GM06990 (cell line): ENCODE measurements at regions not wholly inside any gene's neighbourhood (a gene's known extent, or its start where the extent isn't known, plus 50 kb on each side); places are given as distances from the start of the nearest gene placed in this dataset.

Source experiments
- DNase-seq: peaks from one replicate; pipeline ENCODE4 v3.0.0-alpha.2; 2011; ENCODE audit not compliant: insufficient read length; ENCODE audit errors: extremely low read depth
- H3K27me3 ChIP-seq: replicated peaks from 2 replicates; pipeline ENCODE4 v1.6.0; 2011; ENCODE audit warnings: low read length; ENCODE audit not compliant: control insufficient read depth, insufficient read depth
- H3K36me3 ChIP-seq: 2 replicates; pipeline ENCODE4 v1.5.1; 2011; ENCODE audit warnings: low read length; ENCODE audit not compliant: control insufficient read depth, insufficient read depth
- H3K4me3 ChIP-seq: replicated peaks from 2 replicates; pipeline ENCODE4 v1.5.1; 2011; ENCODE audit warnings: low read depth, mild to moderate bottlenecking, control low read depth, low read length
- CTCF ChIP-seq: IDR thresholded peaks from 2 replicates; pipeline ENCODE4 v1.5.1; 2011; ENCODE audit warnings: low read length, control low read depth, mild to moderate bottlenecking, inconsistent platforms; ENCODE audit not compliant: insufficient read depth, poor library complexity, severe bottlenecking

DNA sequence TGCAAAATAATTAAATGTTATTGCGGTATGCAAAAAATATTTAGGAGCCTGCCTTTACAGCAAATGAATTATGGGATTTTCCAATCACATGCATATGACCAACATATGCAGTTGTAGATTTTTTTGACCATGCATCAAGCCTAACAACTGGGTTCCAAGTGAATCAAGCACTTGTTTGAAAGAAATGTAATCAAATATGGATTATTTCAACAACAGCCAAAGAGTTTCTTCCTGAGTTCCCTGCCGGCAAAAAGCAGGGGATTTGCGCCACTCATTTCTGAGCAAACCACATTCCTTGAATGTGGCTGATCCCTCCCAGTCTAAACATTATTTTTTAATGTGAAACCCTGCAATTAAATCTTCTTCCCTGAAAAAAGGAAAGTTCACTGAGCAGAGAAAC, 100.1 kb upstream of the ADTRP start:
- Histone ChIP-seq H3K27me3 (no peaks in the 10 kb centered on the region), H3K4me3 (no peak overlapping the region), H3K36me3 (no peaks in the 10 kb centered on the region)
- DNase-seq, result no peak
- TF ChIP-seq CTCF, result no peak

DNA sequence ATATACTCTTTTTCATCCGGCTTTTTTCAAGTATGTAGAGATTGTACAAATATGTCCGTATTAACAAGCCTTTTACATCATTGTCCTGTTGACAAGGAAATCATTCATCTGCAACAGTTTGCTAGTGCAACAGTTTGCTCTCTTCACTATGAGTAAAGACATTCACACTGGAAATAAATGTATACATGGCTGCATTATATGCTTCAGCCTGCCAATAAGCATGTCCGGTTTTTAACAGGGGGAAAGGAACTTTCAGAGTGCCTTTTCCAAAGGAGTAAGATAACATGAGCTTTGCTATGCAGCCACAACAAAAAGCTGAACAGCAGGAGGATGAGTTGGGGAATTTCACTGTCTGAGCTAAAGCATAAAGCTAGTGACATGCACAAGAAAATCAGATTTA, 99.4 kb upstream of the ADTRP start:
- Histone ChIP-seq H3K36me3 (no peaks in the 10 kb centered on the region), H3K4me3 (no peak overlapping the region), H3K27me3 (no peaks in the 10 kb centered on the region)
- no peak for DNase-seq
- TF ChIP-seq CTCF, result no peak

DNA sequence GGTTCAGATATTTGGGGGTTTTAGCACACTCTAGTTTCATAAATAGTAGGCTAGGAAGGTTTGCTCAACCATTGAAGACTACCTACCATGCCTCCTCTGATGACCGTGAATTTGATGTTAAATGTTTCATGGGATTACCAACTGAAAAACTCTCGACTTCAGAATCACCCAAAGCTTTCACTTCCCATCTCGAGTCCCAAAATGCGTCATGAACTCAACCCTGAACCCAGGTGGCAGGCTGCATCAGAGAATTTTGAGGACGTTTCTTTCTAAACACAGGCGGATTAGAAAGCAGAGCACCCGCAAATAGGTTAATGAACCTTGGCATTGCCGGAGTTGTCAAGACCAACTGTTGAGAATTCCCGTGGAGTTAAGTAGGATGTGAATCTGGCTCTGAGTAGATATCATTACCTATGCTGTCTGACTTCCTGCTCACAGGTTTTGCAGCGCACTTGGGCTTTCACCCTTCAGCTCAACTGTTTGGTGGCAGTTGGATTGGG, 98.4 kb upstream of the ADTRP start:
- no peaks in the 10 kb centered on the region for H3K27me3 ChIP-seq
- H3K4me3 ChIP-seq, result 0 out of 2 replicates have a peak overlapping the region, but pooled peaks have one; percentile 0
- DNase-seq, result peak; percentile 81
- H3K36me3 ChIP-seq, result no peaks in the 10 kb centered on the region
- no peak for TF ChIP-seq CTCF

DNA sequence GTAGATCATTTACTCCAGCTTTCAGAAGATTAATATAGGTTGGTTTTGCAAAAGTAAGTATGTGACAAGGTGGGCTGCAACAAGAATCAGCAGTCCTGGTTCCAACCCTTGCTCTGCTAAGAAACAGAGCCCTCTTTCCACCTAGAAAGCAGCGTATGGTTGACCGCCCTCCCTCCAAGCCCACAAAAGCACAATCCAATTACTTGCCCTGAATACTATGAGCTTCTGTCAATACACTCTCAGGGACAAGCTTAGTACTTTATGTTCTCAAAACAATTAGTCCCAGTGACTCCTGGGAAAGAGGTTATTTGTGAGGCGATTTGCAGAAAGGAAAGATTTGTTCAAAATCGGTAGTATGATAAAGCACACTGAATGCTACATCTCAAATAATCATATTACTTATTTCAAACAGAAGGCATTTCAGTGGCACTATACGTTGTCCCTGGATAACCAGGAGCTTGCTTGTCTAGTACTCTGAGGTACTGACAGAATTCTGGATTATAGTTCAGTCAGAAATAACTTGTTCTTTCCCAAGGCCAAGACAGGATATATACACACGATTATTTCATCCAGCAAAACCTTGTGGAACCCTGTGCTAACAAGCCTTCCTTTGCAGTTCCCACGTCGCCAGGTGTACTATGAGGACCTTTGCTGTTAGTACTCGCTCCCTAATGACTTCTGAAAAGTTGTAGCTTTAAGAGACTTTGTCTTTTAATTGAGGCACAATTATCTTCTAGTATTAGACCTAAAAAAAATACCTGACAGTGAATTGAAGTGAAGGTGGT, 96.9 kb upstream of the ADTRP start:
- no peak for TF ChIP-seq CTCF
- Histone ChIP-seq H3K4me3 (no peak overlapping the region), H3K27me3 (no peaks in the 10 kb centered on the region), H3K36me3 (no peaks in the 10 kb centered on the region)
- no peak for DNase-seq

DNA sequence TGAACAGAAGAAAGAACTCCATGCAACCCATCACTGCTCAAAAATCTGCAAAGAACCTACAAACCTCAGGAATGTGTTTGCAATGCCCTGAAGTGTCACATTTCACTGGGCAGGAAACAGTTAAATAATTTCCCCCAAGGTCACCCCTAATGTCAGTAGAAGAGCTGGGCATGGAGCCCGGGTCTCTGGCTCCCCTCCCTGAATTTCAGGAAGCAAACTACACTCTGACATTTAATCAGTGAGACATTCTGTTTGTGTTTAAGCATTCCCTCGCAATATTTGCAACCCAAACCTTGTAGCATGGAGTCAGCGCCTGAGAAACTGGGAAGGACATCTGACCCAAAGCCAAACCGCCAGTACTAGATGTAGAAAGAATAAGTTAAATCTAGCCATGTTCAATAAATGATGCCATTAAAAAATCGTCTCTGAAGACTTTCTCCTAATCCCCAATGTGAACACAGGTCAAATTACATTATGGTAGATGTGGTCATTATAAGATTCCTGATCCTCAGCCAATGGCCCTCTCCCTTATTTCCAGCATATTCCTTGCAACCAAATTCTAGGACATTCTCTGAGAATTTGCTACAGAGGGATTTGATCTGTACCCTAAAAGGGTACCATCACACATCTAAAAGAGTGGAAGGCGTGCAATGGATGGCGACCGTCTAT, 91.2 kb upstream of the ADTRP start:
- no peaks in the 10 kb centered on the region for H3K27me3 ChIP-seq
- TF ChIP-seq CTCF, result no peak
- H3K36me3 ChIP-seq, result no peaks in the 10 kb centered on the region
- H3K4me3 ChIP-seq, result no peak overlapping the region
- no peak for DNase-seq
